Large intestine (tissue), 3 donors: ENCODE measurements at regions not wholly inside any gene's neighbourhood (a gene's known extent, or its start where the extent isn't known, plus 50 kb on each side); places are given as distances from the start of the nearest gene placed in this dataset.
"Not testable (repeated sequence)": the region's sequence is repeated elsewhere in the genome, so short reads cannot be mapped to it uniquely, and the experiment has no call there.

ENCODE experiments used
- DNase-seq, 2 donors: peaks; one replicate each; pipeline versions ENCODE4 v3.0.0 to v3.0.0-alpha.2; 2013
- H3K27ac ChIP-seq: one replicate; pipeline ENCODE4 v1.5.1; 2013; ENCODE audit warnings: low read length
- H3K27me3 ChIP-seq: 2 replicates; pipeline ENCODE4 v1.6.1; 2013; ENCODE audit warnings: low read length; ENCODE audit not compliant: control insufficient read depth, insufficient read depth
- H3K36me3 ChIP-seq: 2 replicates; pipeline ENCODE4 v1.6.1; 2013; ENCODE audit warnings: low read length; ENCODE audit not compliant: control insufficient read depth, insufficient read depth
- H3K4me1 ChIP-seq: one replicate; pipeline ENCODE4 v1.6.1; 2013; ENCODE audit warnings: low read length; ENCODE audit not compliant: control insufficient read depth, insufficient read depth
- H3K4me3 ChIP-seq: one replicate; pipeline ENCODE4 v1.5.1; 2013; ENCODE audit warnings: low read length
- H3K9me3 ChIP-seq: one replicate; pipeline ENCODE4 v1.6.1; 2013; ENCODE audit warnings: mild to moderate bottlenecking, low read depth, low read length, moderate library complexity; ENCODE audit not compliant: control insufficient read depth
- WGBS: methylation state at CpG from one replicate; pipeline ENCODE4 v1.1.5; 2013; ENCODE audit warnings: low lambda C conversion rate; ENCODE audit not compliant: insufficient coverage; 5-methylcytosine and 5-hydroxymethylcytosine counted together

- no peak overlapping the region for H3K27ac ChIP-seq
- H3K4me1 ChIP-seq: no peaks in the 10 kb centered on the region
- H3K36me3 ChIP-seq: no peaks in the 10 kb centered on the region
- no peaks in the 10 kb centered on the region for H3K27me3 ChIP-seq
- no CpG with 5 or more reads among the region's 4 CpGs for WGBS
- DNase-seq: no peak
- no peak overlapping the region for H3K4me3 ChIP-seq
- no peaks in the 10 kb centered on the region for H3K9me3 ChIP-seq
Measured at GRCh38 chr2:34547340-34547739, 948.2 kb upstream of the FAM98A start.

GRCh38 chr2:34545486-34546136 lies 946.5 kb upstream of the FAM98A start:
- H3K27me3 ChIP-seq: no peaks in the 10 kb centered on the region
- H3K9me3 ChIP-seq: peaks cover 2% of the 10 kb centered on the region
- no peaks in the 10 kb centered on the region for H3K4me1 ChIP-seq
- no peak overlapping the region for H3K4me3 ChIP-seq
- no peak overlapping the region for H3K27ac ChIP-seq
- 100% methylated on average over 2 of the region's 12 CpGs for WGBS
- no peak for DNase-seq
- no peaks in the 10 kb centered on the region for H3K36me3 ChIP-seq

GRCh38 chr2:34534761-34535160 lies 935.7 kb upstream of the FAM98A start:
- DNase-seq: peak in 1 of 2 donors; percentile 5
- Histone ChIP-seq H3K36me3 (no peaks in the 10 kb centered on the region), H3K27me3 (no peaks in the 10 kb centered on the region), H3K27ac (peak overlapping the region; percentile 75), H3K4me3 (no peak overlapping the region), H3K4me1 (peaks cover 18% of the 10 kb centered on the region), H3K9me3 (peaks cover 1% of the 10 kb centered on the region)
- WGBS: 48% methylated on average over 3 of the region's 3 CpGs

GRCh38 chr2:34534341-34534740 lies 935.2 kb upstream of the FAM98A start:
- Histone ChIP-seq H3K27me3 (no peaks in the 10 kb centered on the region), H3K4me3 (no peak overlapping the region), H3K27ac (peak overlapping the region; percentile 75), H3K4me1 (peaks cover 18% of the 10 kb centered on the region), H3K36me3 (no peaks in the 10 kb centered on the region), H3K9me3 (no peaks in the 10 kb centered on the region)
- no CpG with 5 or more reads among the region's 1 CpG for WGBS
- DNase-seq: no peak

GRCh38 chr2:34533585-34534183 lies 934.6 kb upstream of the FAM98A start:
- Histone ChIP-seq H3K36me3 (no peaks in the 10 kb centered on the region), H3K27ac (peak overlapping the region; percentile 75), H3K27me3 (no peaks in the 10 kb centered on the region), H3K9me3 (no peaks in the 10 kb centered on the region), H3K4me3 (no peak overlapping the region), H3K4me1 (peaks cover 18% of the 10 kb centered on the region)
- WGBS: 20% methylated on average over 1 of the region's 3 CpGs
- peak; percentile 75 to 86 for DNase-seq

- Histone ChIP-seq H3K27ac (no peak overlapping the region), H3K9me3 (no peaks in the 10 kb centered on the region), H3K27me3 (no peaks in the 10 kb centered on the region), H3K36me3 (no peaks in the 10 kb centered on the region), H3K4me3 (no peak overlapping the region), H3K4me1 (peaks cover 10% of the 10 kb centered on the region)
- WGBS: 100% methylated on average over 1 of the region's 1 CpG
- DNase-seq: no peak
Measured at GRCh38 chr2:34529965-34530364, 930.9 kb upstream of the FAM98A start.

- Histone ChIP-seq H3K4me1 (no peaks in the 10 kb centered on the region), H3K4me3 (no peak overlapping the region), H3K27ac (no peak overlapping the region), H3K36me3 (no peaks in the 10 kb centered on the region), H3K27me3 (no peaks in the 10 kb centered on the region), H3K9me3 (peaks cover 4% of the 10 kb centered on the region)
- WGBS: no CpG with 5 or more reads among the region's 3 CpGs
- no peak for DNase-seq
Measured at GRCh38 chr2:34523958-34524514, 924.9 kb upstream of the FAM98A start.

GRCh38 chr2:34519659-34520058 lies 920.6 kb upstream of the FAM98A start:
- Histone ChIP-seq H3K27me3 (no peaks in the 10 kb centered on the region), H3K9me3 (peaks cover 4% of the 10 kb centered on the region), H3K4me3 (no peak overlapping the region), H3K4me1 (no peaks in the 10 kb centered on the region), H3K36me3 (no peaks in the 10 kb centered on the region), H3K27ac (no peak overlapping the region)
- WGBS: 95% methylated on average over 2 of the region's 3 CpGs
- DNase-seq: no peak

GRCh38 chr2:34498561-34498960 lies 899.5 kb upstream of the FAM98A start:
- Histone ChIP-seq H3K27me3 (no peaks in the 10 kb centered on the region), H3K27ac (no peak overlapping the region), H3K4me1 (no peaks in the 10 kb centered on the region), H3K36me3 (no peaks in the 10 kb centered on the region), H3K4me3 (no peak overlapping the region), H3K9me3 (no peaks in the 10 kb centered on the region)
- no peak for DNase-seq
- no CpG with 5 or more reads among the region's 1 CpG for WGBS

- no CpG with 5 or more reads among the region's 18 CpGs for WGBS
- not testable (repeated sequence) for H3K36me3 ChIP-seq, H3K27me3 ChIP-seq, H3K4me1 ChIP-seq, DNase-seq, H3K9me3 ChIP-seq, H3K4me3 ChIP-seq, H3K27ac ChIP-seq
Measured at GRCh38 chr2:34494192-34494591, 895.1 kb upstream of the FAM98A start.
